ENCODE measurements at regions not wholly inside any gene's neighbourhood (a gene's known extent, or its start where the extent isn't known, plus 50 kb on each side); places are given as distances from the start of the nearest gene placed in this dataset.

DNA sequence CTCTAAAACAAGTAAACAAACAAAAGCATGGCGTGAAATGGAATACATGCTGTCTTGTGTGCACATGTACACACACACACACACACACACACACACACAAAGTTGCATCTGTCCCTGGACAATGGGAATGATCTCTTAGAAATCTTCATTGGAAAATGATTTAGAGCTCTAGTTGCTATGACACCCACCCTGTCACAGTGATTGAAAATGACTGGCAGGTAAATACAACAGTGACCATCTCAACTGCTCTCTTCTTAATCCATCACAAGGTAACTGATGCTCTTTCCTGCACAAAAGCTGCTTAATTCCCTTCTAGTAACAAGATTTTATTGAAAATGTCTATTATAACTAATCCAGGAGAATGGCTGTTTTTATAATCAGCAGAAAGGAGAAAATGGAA lies 1011.7 kb upstream of the GYPC start:
- TF ChIP-seq CTCF (IDR thresholded peaks at IDR 0.05; ENCODE audit: low read length) (no peak), EZH2phosphoT487 (IDR thresholded peaks at IDR 0.05; ENCODE audit: low read length) (no peak)
